Endodermal cell (in vitro differentiated cells): ENCODE measurements at regions not wholly inside any gene's neighbourhood (a gene's known extent, or its start where the extent isn't known, plus 50 kb on each side); places are given as distances from the start of the nearest gene placed in this dataset.

Source experiments
- DNase-seq: peaks from one replicate; pipeline ENCODE4 v3.0.0-alpha.2; 2017
- H3K27ac ChIP-seq: 2 replicates; pipeline ENCODE4 v1.5.1; 2013; ENCODE audit warnings: mild to moderate bottlenecking, low read depth, low read length, moderate library complexity
- H3K27me3 ChIP-seq: 2 replicates; pipeline ENCODE4 v1.6.1; 2013; ENCODE audit warnings: mild to moderate bottlenecking, low read length, moderate library complexity; ENCODE audit not compliant: insufficient read depth, control insufficient read depth, poor library complexity, severe bottlenecking
- H3K36me3 ChIP-seq: 2 replicates; pipeline ENCODE4 v1.7.0; 2013; ENCODE audit warnings: mild to moderate bottlenecking, low read length, moderate library complexity; ENCODE audit not compliant: control insufficient read depth, insufficient read depth
- H3K4me1 ChIP-seq: one replicate; pipeline ENCODE4 v1.7.0; 2013; ENCODE audit warnings: low read length; ENCODE audit not compliant: control insufficient read depth, insufficient read depth
- H3K4me3 ChIP-seq: 2 replicates; pipeline ENCODE4 v1.5.1; 2013; ENCODE audit warnings: mild to moderate bottlenecking, low read length, moderate library complexity
- H3K9ac ChIP-seq: 2 replicates; pipeline ENCODE4 v1.6.1; 2013; ENCODE audit warnings: mild to moderate bottlenecking, low read length, moderate library complexity; ENCODE audit not compliant: poor library complexity, severe bottlenecking; ENCODE audit errors: extremely low read depth
- H3K9me3 ChIP-seq: 2 replicates; pipeline ENCODE4 v1.6.1; 2013; ENCODE audit warnings: mild to moderate bottlenecking, low read length, moderate library complexity; ENCODE audit not compliant: control insufficient read depth
- H3K27ac Mint-ChIP-seq: 2 replicates; pipeline ENCODE4 v1.8.0; 2020; ENCODE audit warnings: mixed read lengths
- H3K27me3 Mint-ChIP-seq: 2 replicates; pipeline ENCODE4 v1.8.0; 2021; ENCODE audit warnings: mild to moderate bottlenecking, mixed read lengths; ENCODE audit not compliant: insufficient read depth
- H3K36me3 Mint-ChIP-seq: 2 replicates; pipeline ENCODE4 v1.8.0; 2020; ENCODE audit warnings: low read depth, mixed read lengths
- H3K4me1 Mint-ChIP-seq: 2 replicates; pipeline ENCODE4 v1.8.0; 2020; ENCODE audit warnings: mixed read lengths
- H3K4me3 Mint-ChIP-seq: 2 replicates; pipeline ENCODE4 v1.8.0; 2020; ENCODE audit warnings: mild to moderate bottlenecking, moderate library complexity, mixed read lengths
- H3K9me3 Mint-ChIP-seq: 2 replicates; pipeline ENCODE4 v1.8.0; 2020; ENCODE audit warnings: mild to moderate bottlenecking, mixed read lengths
- CTCF ChIP-seq: fragments of 200-600 bp; sonication (generic); conservative IDR thresholded peaks from 2 replicates; pipeline ENCODE4 v1.5.0; 2021; ENCODE audit warnings: antibody characterized with exemption, mild to moderate bottlenecking
- WGBS, 2 experiments: methylation state at CpG; one replicate each; pipeline versions ENCODE4 v1.1.5 to v1.1.7; 2013; ENCODE audit warnings: missing lambda C conversion rate in 2 of 2, mixed read lengths in 1 of 2; ENCODE audit not compliant: insufficient coverage in 1 of 2, insufficient read length in 1 of 2; 5-methylcytosine and 5-hydroxymethylcytosine counted together

DNA sequence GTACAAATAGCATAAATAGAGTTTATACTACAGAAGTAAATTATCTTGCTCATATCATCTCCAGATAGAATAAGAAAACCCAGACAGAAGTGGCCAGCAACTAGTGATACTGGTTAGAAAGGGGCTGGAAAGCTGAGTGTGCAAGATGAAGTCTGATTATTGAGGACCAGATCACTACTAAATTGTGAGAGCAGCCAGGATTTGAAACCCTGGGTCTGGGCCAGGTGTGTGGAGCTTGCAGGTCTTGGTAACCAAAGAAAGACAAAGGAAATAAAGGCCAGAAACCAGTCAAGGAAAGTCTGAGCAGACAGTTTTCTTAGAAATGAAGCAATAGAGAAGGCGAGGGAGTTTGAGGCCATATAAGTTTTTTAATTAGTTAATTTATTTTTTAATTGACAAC is 611.8 kb downstream of the ETNK1 start:
- no peaks in the 10 kb centered on the region for H3K9me3 Mint-ChIP-seq
- no peaks in the 10 kb centered on the region for H3K36me3 Mint-ChIP-seq
- no peaks in the 10 kb centered on the region for H3K36me3 ChIP-seq
- H3K4me1 ChIP-seq = no peaks in the 10 kb centered on the region
- no peaks in the 10 kb centered on the region for H3K27me3 ChIP-seq
- no peak for TF ChIP-seq CTCF
- H3K9ac ChIP-seq = no peak overlapping the region
- H3K4me3 ChIP-seq = no peak overlapping the region
- no peak overlapping the region for H3K4me3 Mint-ChIP-seq
- no peaks in the 10 kb centered on the region for H3K4me1 Mint-ChIP-seq
- no peaks in the 10 kb centered on the region for H3K9me3 ChIP-seq
- no peaks in the 10 kb centered on the region for H3K27me3 Mint-ChIP-seq
- WGBS, 2 experiments = no CpG with 5 or more reads among the region's 1 CpG
- H3K27ac ChIP-seq = no peak overlapping the region
- H3K27ac Mint-ChIP-seq = no peak overlapping the region
- no peak for DNase-seq

DNA sequence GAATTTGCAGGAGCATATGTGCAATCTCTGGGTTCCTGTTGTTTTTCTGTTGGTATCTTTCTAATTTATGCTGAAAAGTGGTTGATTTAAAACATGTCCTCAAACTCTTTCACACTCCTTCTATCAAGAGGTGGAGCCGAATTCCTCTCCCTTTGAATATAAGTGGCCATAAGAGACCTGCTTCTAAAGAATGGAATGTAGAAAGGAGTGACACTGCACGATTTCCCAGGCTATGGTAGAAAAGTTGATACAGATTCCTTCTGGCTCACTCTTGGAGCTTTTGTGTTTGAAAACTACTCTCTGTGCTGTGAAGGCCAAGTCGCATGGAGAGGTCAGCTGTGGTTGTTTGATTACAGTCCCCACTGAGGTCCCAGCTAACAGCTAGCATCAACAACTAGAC is 613.2 kb downstream of the ETNK1 start:
- no peaks in the 10 kb centered on the region for H3K4me1 Mint-ChIP-seq
- H3K4me3 Mint-ChIP-seq = no peak overlapping the region
- H3K27me3 Mint-ChIP-seq = no peaks in the 10 kb centered on the region
- Histone ChIP-seq H3K9ac (no peak overlapping the region), H3K36me3 (no peaks in the 10 kb centered on the region), H3K9me3 (no peaks in the 10 kb centered on the region), H3K4me3 (no peak overlapping the region), H3K27me3 (no peaks in the 10 kb centered on the region), H3K4me1 (no peaks in the 10 kb centered on the region), H3K27ac (no peak overlapping the region)
- H3K36me3 Mint-ChIP-seq = no peaks in the 10 kb centered on the region
- DNase-seq = no peak
- H3K9me3 Mint-ChIP-seq = no peaks in the 10 kb centered on the region
- 83 to 89% methylated on average over 1 to 3 of the region's 3 CpGs for WGBS, 2 experiments
- no peak for TF ChIP-seq CTCF
- no peak overlapping the region for H3K27ac Mint-ChIP-seq

DNA sequence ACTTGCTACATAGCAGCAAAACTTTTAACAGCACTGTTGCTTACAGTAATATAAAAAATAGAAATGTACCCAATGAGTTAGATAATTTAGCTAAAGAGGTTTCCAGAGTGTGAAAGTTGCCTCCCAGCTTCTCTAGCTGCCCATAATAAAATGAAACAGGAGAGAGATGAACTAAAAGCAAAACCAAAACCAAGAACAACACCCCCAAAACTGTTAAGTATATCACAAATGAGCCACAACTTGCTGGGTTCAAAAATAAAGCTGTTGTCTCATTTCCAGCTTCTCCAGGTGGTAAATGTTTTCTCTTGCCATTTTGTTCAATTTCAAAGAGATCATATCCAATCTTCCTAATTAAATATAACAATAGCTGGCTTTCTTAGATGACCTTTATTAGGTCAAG is 614.0 kb downstream of the ETNK1 start:
- no peak overlapping the region for H3K9ac ChIP-seq
- H3K27ac Mint-ChIP-seq = no peak overlapping the region
- no peaks in the 10 kb centered on the region for H3K27me3 Mint-ChIP-seq
- no peak for DNase-seq
- no peaks in the 10 kb centered on the region for H3K9me3 ChIP-seq
- no peaks in the 10 kb centered on the region for H3K27me3 ChIP-seq
- TF ChIP-seq CTCF = no peak
- no peaks in the 10 kb centered on the region for H3K4me1 ChIP-seq
- no peaks in the 10 kb centered on the region for H3K36me3 ChIP-seq
- no peak overlapping the region for H3K4me3 Mint-ChIP-seq
- H3K9me3 Mint-ChIP-seq = no peaks in the 10 kb centered on the region
- H3K36me3 Mint-ChIP-seq = no peaks in the 10 kb centered on the region
- no peaks in the 10 kb centered on the region for H3K4me1 Mint-ChIP-seq
- H3K4me3 ChIP-seq = no peak overlapping the region
- no peak overlapping the region for H3K27ac ChIP-seq
